Endothelial cell (in vitro differentiated cells): ENCODE measurements at regions not wholly inside any gene's neighbourhood (a gene's known extent, or its start where the extent isn't known, plus 50 kb on each side); places are given as distances from the start of the nearest gene placed in this dataset.

ENCODE experiments used
- DNase-seq: peaks from one replicate; pipeline ENCODE4 v3.0.0; 2021; ENCODE audit warnings: low spot score
- H3K27ac Mint-ChIP-seq: one replicate; pipeline ENCODE4 v1.8.0; 2021; ENCODE audit warnings: mixed read lengths, inconsistent platforms; ENCODE audit not compliant: unreplicated experiment
- H3K27me3 Mint-ChIP-seq: one replicate; pipeline ENCODE4 v1.8.0; 2021; ENCODE audit warnings: mild to moderate bottlenecking, moderate library complexity, mixed read lengths, inconsistent platforms; ENCODE audit not compliant: unreplicated experiment
- H3K36me3 Mint-ChIP-seq: one replicate; pipeline ENCODE4 v1.8.0; 2021; ENCODE audit warnings: mild to moderate bottlenecking, low read depth, mixed read lengths, inconsistent platforms; ENCODE audit not compliant: unreplicated experiment
- H3K4me1 Mint-ChIP-seq: one replicate; pipeline ENCODE4 v1.8.0; 2021; ENCODE audit warnings: mild to moderate bottlenecking, mixed read lengths, inconsistent platforms; ENCODE audit not compliant: unreplicated experiment
- H3K4me3 Mint-ChIP-seq: one replicate; pipeline ENCODE4 v1.8.0; 2021; ENCODE audit warnings: mild to moderate bottlenecking, mixed read lengths, inconsistent platforms; ENCODE audit not compliant: unreplicated experiment
- H3K9me3 Mint-ChIP-seq: one replicate; pipeline ENCODE4 v1.8.0; 2021; ENCODE audit warnings: mixed read lengths, inconsistent platforms; ENCODE audit not compliant: unreplicated experiment
- CTCF ChIP-seq: fragments of 200-600 bp; sonication (generic); IDR thresholded peaks from one replicate; pipeline ENCODE4 v1.5.0; 2021; ENCODE audit warnings: antibody characterized with exemption; ENCODE audit not compliant: unreplicated experiment

GRCh38 chr20:40370800-40371199 is 318.2 kb downstream of the MAFB start:
- H3K36me3 Mint-ChIP-seq = no peaks in the 10 kb centered on the region
- no peaks in the 10 kb centered on the region for H3K27me3 Mint-ChIP-seq
- TF ChIP-seq CTCF = no peak
- H3K4me3 Mint-ChIP-seq = no peak overlapping the region
- H3K4me1 Mint-ChIP-seq = no peaks in the 10 kb centered on the region
- H3K27ac Mint-ChIP-seq = no peak overlapping the region
- no peak for DNase-seq
- H3K9me3 Mint-ChIP-seq = no peaks in the 10 kb centered on the region

DNA sequence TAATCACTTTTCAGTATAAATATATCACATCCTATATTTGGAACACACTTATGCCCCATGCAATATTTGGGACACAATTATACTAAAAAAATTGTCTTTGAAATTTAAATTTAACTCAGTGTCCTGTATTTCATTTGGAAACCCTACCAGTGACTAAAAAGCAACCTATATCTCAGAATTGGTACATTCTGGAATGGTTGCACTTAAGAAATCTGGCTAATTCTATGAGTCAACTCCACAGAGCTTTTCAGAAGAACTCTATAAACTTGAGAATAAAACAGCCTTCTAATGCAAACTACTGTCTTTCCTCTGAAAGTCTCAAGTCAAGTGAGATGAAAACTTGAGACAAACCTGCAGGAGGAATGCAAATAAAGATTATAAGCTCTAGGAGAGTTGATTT is 320.2 kb downstream of the MAFB start:
- no peak overlapping the region for H3K27ac Mint-ChIP-seq
- no peak for DNase-seq
- H3K9me3 Mint-ChIP-seq = no peaks in the 10 kb centered on the region
- H3K27me3 Mint-ChIP-seq = no peaks in the 10 kb centered on the region
- no peaks in the 10 kb centered on the region for H3K36me3 Mint-ChIP-seq
- no peak overlapping the region for H3K4me3 Mint-ChIP-seq
- no peak for TF ChIP-seq CTCF
- H3K4me1 Mint-ChIP-seq = no peaks in the 10 kb centered on the region

GRCh38 chr20:40361916-40362315 is 327.1 kb downstream of the MAFB start:
- Mint-ChIP-seq H3K4me1 (no peaks in the 10 kb centered on the region), H3K4me3 (no peak overlapping the region)
- TF ChIP-seq CTCF = no peak

GRCh38 chr20:40359131-40359912 is 329.7 kb downstream of the MAFB start:
- Mint-ChIP-seq H3K9me3 (no peaks in the 10 kb centered on the region), H3K4me1 (no peaks in the 10 kb centered on the region), H3K27me3 (peaks cover 1% of the 10 kb centered on the region), H3K27ac (no peak overlapping the region), H3K36me3 (no peaks in the 10 kb centered on the region), H3K4me3 (no peak overlapping the region)
- no peak for TF ChIP-seq CTCF
- no peak for DNase-seq

More at GRCh38 chr20:40361916-40362315, 327.1 kb downstream of the MAFB start:
- H3K36me3 Mint-ChIP-seq = no peaks in the 10 kb centered on the region
- no peaks in the 10 kb centered on the region for H3K9me3 Mint-ChIP-seq
- H3K27ac Mint-ChIP-seq = no peak overlapping the region
- H3K27me3 Mint-ChIP-seq = peaks cover 1% of the 10 kb centered on the region
- no peak for DNase-seq

DNA sequence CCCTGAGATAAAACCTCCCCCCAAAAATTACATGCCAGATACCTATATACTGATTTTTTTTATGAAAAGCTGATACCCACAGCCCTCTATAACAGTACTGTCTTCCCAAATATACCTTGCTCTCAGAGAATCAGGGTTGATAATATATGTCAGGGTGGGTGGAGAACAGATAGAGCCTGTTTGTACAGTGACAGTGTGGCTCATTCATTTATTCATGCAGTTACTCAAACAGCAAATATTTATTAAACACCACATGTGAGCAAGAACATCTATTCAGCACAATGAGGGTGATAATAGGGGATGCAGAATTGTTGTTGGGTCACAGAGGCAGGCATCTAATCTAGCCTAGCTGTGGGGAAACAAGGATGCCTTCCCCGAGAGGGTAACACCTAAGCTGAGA is 334.2 kb downstream of the MAFB start:
- Mint-ChIP-seq H3K9me3 (no peaks in the 10 kb centered on the region), H3K4me3 (no peak overlapping the region), H3K36me3 (no peaks in the 10 kb centered on the region), H3K4me1 (no peaks in the 10 kb centered on the region), H3K27ac (no peak overlapping the region), H3K27me3 (peaks cover under 1% of the 10 kb centered on the region)
- no peak for TF ChIP-seq CTCF
- no peak for DNase-seq
